HL-60 (cell line): ENCODE measurements at regions not wholly inside any gene's neighbourhood (a gene's known extent, or its start where the extent isn't known, plus 50 kb on each side); places are given as distances from the start of the nearest gene placed in this dataset.

Experiments
- GABPA ChIP-seq: IDR thresholded peaks from 2 replicates; pipeline ENCODE4 v1.6.1; 2012; ENCODE audit warnings: low read depth
- POLR2AphosphoS5 ChIP-seq: IDR thresholded peaks from 2 replicates; pipeline ENCODE4 v1.6.1; 2012; ENCODE audit warnings: low read depth
- SPI1 ChIP-seq: IDR thresholded peaks from 2 replicates; pipeline ENCODE4 v1.6.1; 2012; ENCODE audit warnings: low read depth, mild to moderate bottlenecking, borderline replicate concordance
- TF ChIP-seq, protein P1 (sequence below): IDR thresholded peaks from one replicate; pipeline ENCODE4 v1.5.1; 2011; ENCODE audit warnings: low read length, control low read depth, inconsistent platforms; ENCODE audit not compliant: insufficient read depth
- TF ChIP-seq, protein P2 (sequence below): IDR thresholded peaks from 2 replicates; pipeline ENCODE4 v1.6.1; 2012; ENCODE audit warnings: low read depth; ENCODE audit not compliant: insufficient replicate concordance

DNA sequence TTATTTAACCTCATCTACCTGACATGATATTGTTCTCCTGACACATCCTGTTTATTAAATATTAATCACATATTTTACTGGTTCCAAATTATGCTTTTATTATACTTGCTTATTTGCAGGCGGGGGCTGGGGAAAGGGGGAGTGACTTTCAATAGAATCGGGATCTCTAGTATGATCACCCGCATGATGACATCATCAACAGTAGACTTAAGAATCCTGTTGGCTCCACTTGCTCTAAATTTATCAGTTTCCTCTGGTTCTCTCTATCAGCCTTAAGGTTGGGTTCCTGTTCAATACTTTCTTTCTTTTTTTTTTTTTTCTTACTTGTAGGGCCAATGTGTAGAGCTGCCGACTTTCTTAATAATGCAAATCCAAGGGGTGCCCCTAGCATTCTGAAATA, 317.5 kb downstream of the BCHE start:
- TF ChIP-seq, protein P1, sequence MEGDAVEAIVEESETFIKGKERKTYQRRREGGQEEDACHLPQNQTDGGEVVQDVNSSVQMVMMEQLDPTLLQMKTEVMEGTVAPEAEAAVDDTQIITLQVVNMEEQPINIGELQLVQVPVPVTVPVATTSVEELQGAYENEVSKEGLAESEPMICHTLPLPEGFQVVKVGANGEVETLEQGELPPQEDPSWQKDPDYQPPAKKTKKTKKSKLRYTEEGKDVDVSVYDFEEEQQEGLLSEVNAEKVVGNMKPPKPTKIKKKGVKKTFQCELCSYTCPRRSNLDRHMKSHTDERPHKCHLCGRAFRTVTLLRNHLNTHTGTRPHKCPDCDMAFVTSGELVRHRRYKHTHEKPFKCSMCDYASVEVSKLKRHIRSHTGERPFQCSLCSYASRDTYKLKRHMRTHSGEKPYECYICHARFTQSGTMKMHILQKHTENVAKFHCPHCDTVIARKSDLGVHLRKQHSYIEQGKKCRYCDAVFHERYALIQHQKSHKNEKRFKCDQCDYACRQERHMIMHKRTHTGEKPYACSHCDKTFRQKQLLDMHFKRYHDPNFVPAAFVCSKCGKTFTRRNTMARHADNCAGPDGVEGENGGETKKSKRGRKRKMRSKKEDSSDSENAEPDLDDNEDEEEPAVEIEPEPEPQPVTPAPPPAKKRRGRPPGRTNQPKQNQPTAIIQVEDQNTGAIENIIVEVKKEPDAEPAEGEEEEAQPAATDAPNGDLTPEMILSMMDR: no peak
- no peak for TF ChIP-seq SPI1
- TF ChIP-seq GABPA: no peak
- no peak for TF ChIP-seq POLR2AphosphoS5
- TF ChIP-seq, protein P2, sequence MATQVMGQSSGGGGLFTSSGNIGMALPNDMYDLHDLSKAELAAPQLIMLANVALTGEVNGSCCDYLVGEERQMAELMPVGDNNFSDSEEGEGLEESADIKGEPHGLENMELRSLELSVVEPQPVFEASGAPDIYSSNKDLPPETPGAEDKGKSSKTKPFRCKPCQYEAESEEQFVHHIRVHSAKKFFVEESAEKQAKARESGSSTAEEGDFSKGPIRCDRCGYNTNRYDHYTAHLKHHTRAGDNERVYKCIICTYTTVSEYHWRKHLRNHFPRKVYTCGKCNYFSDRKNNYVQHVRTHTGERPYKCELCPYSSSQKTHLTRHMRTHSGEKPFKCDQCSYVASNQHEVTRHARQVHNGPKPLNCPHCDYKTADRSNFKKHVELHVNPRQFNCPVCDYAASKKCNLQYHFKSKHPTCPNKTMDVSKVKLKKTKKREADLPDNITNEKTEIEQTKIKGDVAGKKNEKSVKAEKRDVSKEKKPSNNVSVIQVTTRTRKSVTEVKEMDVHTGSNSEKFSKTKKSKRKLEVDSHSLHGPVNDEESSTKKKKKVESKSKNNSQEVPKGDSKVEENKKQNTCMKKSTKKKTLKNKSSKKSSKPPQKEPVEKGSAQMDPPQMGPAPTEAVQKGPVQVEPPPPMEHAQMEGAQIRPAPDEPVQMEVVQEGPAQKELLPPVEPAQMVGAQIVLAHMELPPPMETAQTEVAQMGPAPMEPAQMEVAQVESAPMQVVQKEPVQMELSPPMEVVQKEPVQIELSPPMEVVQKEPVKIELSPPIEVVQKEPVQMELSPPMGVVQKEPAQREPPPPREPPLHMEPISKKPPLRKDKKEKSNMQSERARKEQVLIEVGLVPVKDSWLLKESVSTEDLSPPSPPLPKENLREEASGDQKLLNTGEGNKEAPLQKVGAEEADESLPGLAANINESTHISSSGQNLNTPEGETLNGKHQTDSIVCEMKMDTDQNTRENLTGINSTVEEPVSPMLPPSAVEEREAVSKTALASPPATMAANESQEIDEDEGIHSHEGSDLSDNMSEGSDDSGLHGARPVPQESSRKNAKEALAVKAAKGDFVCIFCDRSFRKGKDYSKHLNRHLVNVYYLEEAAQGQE: no peak
